ENCODE measurements at regions not wholly inside any gene's neighbourhood (a gene's known extent, or its start where the extent isn't known, plus 50 kb on each side); places are given as distances from the start of the nearest gene placed in this dataset.

DNA sequence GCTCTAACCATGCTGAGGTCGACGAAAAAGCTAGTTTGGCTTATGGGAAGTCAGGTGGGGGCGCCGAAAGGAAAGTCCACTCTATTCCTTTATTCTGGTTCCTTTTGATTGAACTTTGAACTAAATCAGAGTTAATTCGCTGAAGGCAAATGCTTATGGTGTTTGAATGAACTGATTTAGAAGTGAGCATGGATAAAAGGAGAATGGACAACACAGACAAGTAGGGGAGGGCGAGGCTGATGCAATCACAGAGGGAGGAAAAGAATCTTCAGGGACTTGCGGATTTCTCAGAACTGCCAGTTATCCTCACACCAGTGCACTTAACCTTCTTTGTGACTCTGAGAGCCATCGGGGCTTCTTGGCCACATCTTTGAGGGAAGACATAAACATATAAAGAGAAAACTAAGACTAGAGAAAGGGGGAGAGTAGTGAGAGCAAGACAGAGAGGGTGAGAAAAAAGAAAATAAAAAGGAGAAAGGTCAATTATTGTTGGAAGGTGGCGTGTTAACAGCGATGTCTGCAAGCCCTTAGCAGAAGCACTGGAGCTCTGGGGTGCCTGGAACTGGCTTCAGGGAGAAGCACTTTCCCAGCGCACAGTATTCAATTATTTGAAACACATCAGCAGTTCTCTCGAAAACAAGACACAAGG is 59.2 kb downstream of the PABIR2 start:
- no peak overlapping the region for H3K27ac ChIP-seq (ENCODE audit: insufficient read depth, low read depth, low read length)
- FAIRE-seq = no peak
- no peak for DNase-seq (ENCODE audit: low read depth, low spot score)
- dilution Hi-C loops (cut with MboI; ENCODE audit: extremely low pct_ligation_motif_present, low sequenced_read_pairs) = no loop called here
- H3K36me3 ChIP-seq (ENCODE audit: control insufficient read depth in 2 of 2, extremely low read depth in 1 of 2, insufficient read depth in 2 of 2, low read length in 2 of 2) = no peaks in the 10 kb centered on the region
- no peaks in the 10 kb centered on the region for H3K9me3 ChIP-seq (replicated peaks; ENCODE audit: control insufficient read depth, insufficient read depth, low read length)
- no peak overlapping the region for H2AFZ ChIP-seq (ENCODE audit: low read depth, low read length)
- TF ChIP-seq MYC (IDR thresholded peaks at IDR 0.05; ENCODE audit: low read depth, low read length) = no peak
- TF ChIP-seq FOS (IDR thresholded peaks at IDR 0.05; ENCODE audit: borderline replicate concordance, insufficient read depth, low read length) = no peak
- TF ChIP-seq, protein P1, sequence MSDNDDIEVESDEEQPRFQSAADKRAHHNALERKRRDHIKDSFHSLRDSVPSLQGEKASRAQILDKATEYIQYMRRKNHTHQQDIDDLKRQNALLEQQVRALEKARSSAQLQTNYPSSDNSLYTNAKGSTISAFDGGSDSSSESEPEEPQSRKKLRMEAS (IDR thresholded peaks at IDR 0.05; ENCODE audit: insufficient read depth, insufficient read length) = no peak
- TF ChIP-seq, protein P2, sequence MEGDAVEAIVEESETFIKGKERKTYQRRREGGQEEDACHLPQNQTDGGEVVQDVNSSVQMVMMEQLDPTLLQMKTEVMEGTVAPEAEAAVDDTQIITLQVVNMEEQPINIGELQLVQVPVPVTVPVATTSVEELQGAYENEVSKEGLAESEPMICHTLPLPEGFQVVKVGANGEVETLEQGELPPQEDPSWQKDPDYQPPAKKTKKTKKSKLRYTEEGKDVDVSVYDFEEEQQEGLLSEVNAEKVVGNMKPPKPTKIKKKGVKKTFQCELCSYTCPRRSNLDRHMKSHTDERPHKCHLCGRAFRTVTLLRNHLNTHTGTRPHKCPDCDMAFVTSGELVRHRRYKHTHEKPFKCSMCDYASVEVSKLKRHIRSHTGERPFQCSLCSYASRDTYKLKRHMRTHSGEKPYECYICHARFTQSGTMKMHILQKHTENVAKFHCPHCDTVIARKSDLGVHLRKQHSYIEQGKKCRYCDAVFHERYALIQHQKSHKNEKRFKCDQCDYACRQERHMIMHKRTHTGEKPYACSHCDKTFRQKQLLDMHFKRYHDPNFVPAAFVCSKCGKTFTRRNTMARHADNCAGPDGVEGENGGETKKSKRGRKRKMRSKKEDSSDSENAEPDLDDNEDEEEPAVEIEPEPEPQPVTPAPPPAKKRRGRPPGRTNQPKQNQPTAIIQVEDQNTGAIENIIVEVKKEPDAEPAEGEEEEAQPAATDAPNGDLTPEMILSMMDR (IDR thresholded peaks at IDR 0.05; ENCODE audit: extremely low read depth in 1 of 2, insufficient read depth in 1 of 2, low read depth in 1 of 2, low read length in 2 of 2) = no peak
- TF ChIP-seq POLR2AphosphoS5 (IDR thresholded peaks at IDR 0.05; ENCODE audit: insufficient read depth, low read depth, low read length) = no peak
- TF ChIP-seq JUN (IDR thresholded peaks at IDR 0.05; ENCODE audit: borderline replicate concordance, insufficient read depth, insufficient read length, low read depth) = no peak
- no peak for TF ChIP-seq EZH2 (IDR thresholded peaks at IDR 0.05; ENCODE audit: borderline replicate concordance, low read depth, low read length, severe bottlenecking)
- no peak for TF ChIP-seq GATA2 (IDR thresholded peaks at IDR 0.05; ENCODE audit: insufficient read depth, insufficient read length, low read depth, low read length)
- no peak for TF ChIP-seq POLR2A (IDR thresholded peaks at IDR 0.05; ENCODE audit: low read depth, low read length)
- H4K20me1 ChIP-seq (replicated peaks; ENCODE audit: control insufficient read depth, extremely low read depth, insufficient read depth, low read length) = no peaks in the 10 kb centered on the region
- no peak overlapping the region for H3K4me3 ChIP-seq (replicated peaks in 1 of 3; ENCODE audit: insufficient read depth in 1 of 3, low read depth in 1 of 3, low read length in 3 of 3)
- peaks cover 22% of the 10 kb centered on the region for H3K4me1 ChIP-seq (ENCODE audit: control insufficient read depth, extremely low read depth, insufficient read depth, low read length)
- ChIA-PET POLR2A (no interaction called here), CTCF (interaction anchor here (0.6 to 1.6 kb wide), 2 partner anchors 217 to 254 kb away, joined by 3 to 4 read pairs; no protein-coding TSS in a partner anchor)
- H3K79me2 ChIP-seq (ENCODE audit: control insufficient read depth, insufficient read depth, low read length) = no peaks in the 10 kb centered on the region
- H3K9me1 ChIP-seq (replicated peaks; ENCODE audit: control insufficient read depth, extremely low read depth, insufficient read depth, low read length) = no peaks in the 10 kb centered on the region
- intact Hi-C loops (cut with micrococcal nuclease) = loop anchor here (2.0 kb wide), 1 partner anchor 19 kb away; no protein-coding TSS in a partner anchor
- no TSS peak for BruUV-seq (replicated peaks)
- no peak overlapping the region for H3K9ac ChIP-seq (replicated peaks; ENCODE audit: extremely low read depth, insufficient read depth, low read length)
- no peaks in the 10 kb centered on the region for H3K27me3 ChIP-seq (ENCODE audit: control insufficient read depth in 2 of 2, insufficient read depth in 2 of 2, low read length in 2 of 2)
- H3K4me2 ChIP-seq (ENCODE audit: insufficient read depth, low read length) = no peak overlapping the region
